CD8-positive, alpha-beta memory T cell (primary cell): ENCODE measurements at regions not wholly inside any gene's neighbourhood (a gene's known extent, or its start where the extent isn't known, plus 50 kb on each side); places are given as distances from the start of the nearest gene placed in this dataset.
"Not testable (repeated sequence)": the region's sequence is repeated elsewhere in the genome, so short reads cannot be mapped to it uniquely, and the experiment has no call there.

Experiments
- CTCF ChIA-PET: fragments of 350-600 bp; sonication (Branson Sonifier 250); formaldehyde crosslinking; loops from one replicate; lab custom pipeline; 2021; ENCODE audit warnings: antibody characterized with exemption; lab: Charles Lee
- POLR2A ChIA-PET: fragments of 350-600 bp; sonication (Branson Sonifier 250); formaldehyde crosslinking; loops from one replicate; lab custom pipeline; 2021; ENCODE audit warnings: antibody characterized with exemption; lab: Charles Lee
- DNase-seq, 5 donors: peaks; one replicate each; pipeline versions ENCODE4 v3.0.0 to v3.0.0-alpha.2; 2020 to 2022; ENCODE audit warnings: mixed read lengths in 1 of 5
- H3K27ac ChIP-seq: one replicate; pipeline ENCODE4 v1.7.0; 2013; ENCODE audit warnings: low read depth, mild to moderate bottlenecking, low read length, moderate library complexity
- H3K27me3 ChIP-seq: 2 replicates; pipeline ENCODE4 v1.7.0; 2013; ENCODE audit warnings: low read length, mild to moderate bottlenecking; ENCODE audit not compliant: insufficient read depth, poor library complexity, severe bottlenecking
- H3K36me3 ChIP-seq: 2 replicates; pipeline ENCODE4 v1.7.0; 2013; ENCODE audit warnings: mild to moderate bottlenecking, low read length, moderate library complexity; ENCODE audit not compliant: insufficient read depth
- H3K4me1 ChIP-seq: 2 replicates; pipeline ENCODE4 v1.7.0; 2013; ENCODE audit warnings: mild to moderate bottlenecking, low read length, moderate library complexity; ENCODE audit not compliant: insufficient read depth
- H3K4me3 ChIP-seq: 2 replicates; pipeline ENCODE4 v1.7.0; 2013; ENCODE audit warnings: mild to moderate bottlenecking, low read length
- H3K9me3 ChIP-seq: 2 replicates; pipeline ENCODE4 v1.7.0; 2013; ENCODE audit warnings: mild to moderate bottlenecking, low read length
- H3K27ac Mint-ChIP-seq, 8 donors: one replicate each; pipeline ENCODE4 v1.8.0; 2020 to 2021; ENCODE audit warnings: mixed read lengths in 8 of 8, mild to moderate bottlenecking in 6 of 8, inconsistent platforms in 3 of 8, moderate library complexity in 3 of 8
- H3K27me3 Mint-ChIP-seq, 2 donors: one replicate each; pipeline ENCODE4 v1.8.0; 2020 to 2021; ENCODE audit warnings: mixed read lengths in 2 of 2, mild to moderate bottlenecking in 1 of 2, moderate library complexity in 1 of 2
- H3K36me3 Mint-ChIP-seq, 3 donors: one replicate each; pipeline ENCODE4 v1.8.0; 2020 to 2021; ENCODE audit warnings: mixed read lengths in 3 of 3, inconsistent platforms in 1 of 3, mild to moderate bottlenecking in 1 of 3
- H3K4me1 Mint-ChIP-seq, 3 donors: one replicate each; pipeline ENCODE4 v1.8.0; 2020 to 2021; ENCODE audit warnings: mixed read lengths in 3 of 3, inconsistent platforms in 1 of 3, mild to moderate bottlenecking in 1 of 3
- H3K4me3 Mint-ChIP-seq, 7 donors: one replicate each; pipeline ENCODE4 v1.8.0; 2020 to 2021; ENCODE audit warnings: mixed read lengths in 7 of 7, mild to moderate bottlenecking in 6 of 7, moderate library complexity in 4 of 7, inconsistent platforms in 2 of 7
- H3K9me3 Mint-ChIP-seq, 5 donors: one replicate each; pipeline ENCODE4 v1.8.0; 2020 to 2022; ENCODE audit warnings: mixed read lengths in 5 of 5, mild to moderate bottlenecking in 3 of 5, moderate library complexity in 2 of 5, inconsistent platforms in 1 of 5

GRCh38 chr6:9126878-9127560 is 691.7 kb upstream of the SLC35B3 start:
- no peaks in the 10 kb centered on the region for H3K36me3 Mint-ChIP-seq
- POLR2A ChIA-PET, result no interaction called here
- H3K9me3 Mint-ChIP-seq, result peaks cover 0 to 20% (median 6%) of the 10 kb centered on the region in 5 donors

GRCh38 chr6:9126034-9126433 is 690.7 kb upstream of the SLC35B3 start:
- H3K27ac Mint-ChIP-seq, CTCF ChIA-PET, H3K36me3 ChIP-seq, DNase-seq, H3K27ac ChIP-seq, POLR2A ChIA-PET, H3K4me3 Mint-ChIP-seq, H3K9me3 ChIP-seq, H3K27me3 ChIP-seq, H3K4me1 ChIP-seq, H3K4me3 ChIP-seq, H3K36me3 Mint-ChIP-seq, H3K27me3 Mint-ChIP-seq, H3K4me1 Mint-ChIP-seq: not testable (repeated sequence)
- peaks cover 0 to 20% (median 6%) of the 10 kb centered on the region in 5 donors for H3K9me3 Mint-ChIP-seq

More at GRCh38 chr6:9126878-9127560, 691.7 kb upstream of the SLC35B3 start:
- Mint-ChIP-seq H3K4me1 (no peaks in the 10 kb centered on the region), H3K4me3 (no peak overlapping the region), H3K27me3 (peaks cover 0 to 2% of the 10 kb centered on the region in 2 donors), H3K27ac (no peak overlapping the region)
- no peak for DNase-seq
- no peak overlapping the region for H3K4me3 ChIP-seq
- H3K9me3 ChIP-seq, result no peaks in the 10 kb centered on the region
- no peak overlapping the region for H3K27ac ChIP-seq
- no peaks in the 10 kb centered on the region for H3K36me3 ChIP-seq
- H3K27me3 ChIP-seq, result no peaks in the 10 kb centered on the region
- no peaks in the 10 kb centered on the region for H3K4me1 ChIP-seq
- CTCF ChIA-PET, result no interaction called here

- no peak for DNase-seq
These were observed 686.2 kb upstream of the SLC35B3 start for GRCh38 chr6:9121549-9121948.

GRCh38 chr6:9116026-9116425 is 680.7 kb upstream of the SLC35B3 start:
- no peaks in the 10 kb centered on the region for H3K4me1 Mint-ChIP-seq
- DNase-seq, result no peak
- H3K4me3 Mint-ChIP-seq, result no peak overlapping the region
- H3K27ac Mint-ChIP-seq, result no peak overlapping the region
- Histone ChIP-seq H3K27me3 (no peaks in the 10 kb centered on the region), H3K36me3 (no peaks in the 10 kb centered on the region), H3K27ac (no peak overlapping the region), H3K4me1 (no peaks in the 10 kb centered on the region), H3K4me3 (no peak overlapping the region), H3K9me3 (no peaks in the 10 kb centered on the region)
- POLR2A ChIA-PET, result no interaction called here
- no peaks in the 10 kb centered on the region for H3K36me3 Mint-ChIP-seq
- peaks cover 0 to 16% (median 3%) of the 10 kb centered on the region in 5 donors for H3K9me3 Mint-ChIP-seq
- H3K27me3 Mint-ChIP-seq, result no peaks in the 10 kb centered on the region
- CTCF ChIA-PET, result no interaction called here

More at GRCh38 chr6:9121549-9121948, 686.2 kb upstream of the SLC35B3 start:
- Histone ChIP-seq H3K4me3 (no peak overlapping the region), H3K36me3 (no peaks in the 10 kb centered on the region), H3K4me1 (no peaks in the 10 kb centered on the region), H3K27me3 (no peaks in the 10 kb centered on the region), H3K9me3 (no peaks in the 10 kb centered on the region), H3K27ac (no peak overlapping the region)
- Mint-ChIP-seq H3K36me3 (no peaks in the 10 kb centered on the region), H3K4me3 (no peak overlapping the region), H3K27me3 (peaks cover 0 to 2% of the 10 kb centered on the region in 2 donors), H3K4me1 (no peaks in the 10 kb centered on the region), H3K27ac (no peak overlapping the region), H3K9me3 (peaks cover 0 to 23% (median 3%) of the 10 kb centered on the region in 5 donors)
- POLR2A ChIA-PET, result no interaction called here
- CTCF ChIA-PET, result no interaction called here

GRCh38 chr6:9112544-9112943 is 677.2 kb upstream of the SLC35B3 start:
- Mint-ChIP-seq H3K4me3 (no peak overlapping the region), H3K9me3 (peaks cover 0 to 22% (median 3%) of the 10 kb centered on the region in 5 donors), H3K4me1 (no peaks in the 10 kb centered on the region), H3K27me3 (no peaks in the 10 kb centered on the region), H3K36me3 (no peaks in the 10 kb centered on the region), H3K27ac (no peak overlapping the region)
- no peaks in the 10 kb centered on the region for H3K36me3 ChIP-seq
- ChIA-PET CTCF (no interaction called here), POLR2A (no interaction called here)
- H3K4me3 ChIP-seq, result no peak overlapping the region
- H3K27me3 ChIP-seq, result no peaks in the 10 kb centered on the region
- no peak overlapping the region for H3K27ac ChIP-seq
- no peaks in the 10 kb centered on the region for H3K4me1 ChIP-seq
- no peaks in the 10 kb centered on the region for H3K9me3 ChIP-seq
- DNase-seq, result no peak

- H3K27ac ChIP-seq, result no peak overlapping the region
- no peaks in the 10 kb centered on the region for H3K27me3 Mint-ChIP-seq
- no peak overlapping the region for H3K4me3 Mint-ChIP-seq
- H3K4me3 ChIP-seq, result no peak overlapping the region
- no peak for DNase-seq
- H3K4me1 ChIP-seq, result no peaks in the 10 kb centered on the region
- H3K36me3 Mint-ChIP-seq, result no peaks in the 10 kb centered on the region
- H3K36me3 ChIP-seq, result no peaks in the 10 kb centered on the region
- H3K4me1 Mint-ChIP-seq, result no peaks in the 10 kb centered on the region
- no peak overlapping the region for H3K27ac Mint-ChIP-seq
- H3K9me3 Mint-ChIP-seq, result peaks cover 1 to 38% (median 3%) of the 10 kb centered on the region in 5 donors
- H3K9me3 ChIP-seq, result no peaks in the 10 kb centered on the region
- ChIA-PET POLR2A (no interaction called here), CTCF (interaction anchor here (1.4 kb wide), 1 partner anchor 18 kb away, joined by 3 read pairs; no protein-coding TSS in a partner anchor)
- no peaks in the 10 kb centered on the region for H3K27me3 ChIP-seq
These were observed 668.7 kb upstream of the SLC35B3 start for GRCh38 chr6:9103876-9104521.

- CTCF ChIA-PET, result no interaction called here
- no peaks in the 10 kb centered on the region for H3K27me3 ChIP-seq
- H3K27ac ChIP-seq, result no peak overlapping the region
- H3K4me1 ChIP-seq, result no peaks in the 10 kb centered on the region
- H3K36me3 Mint-ChIP-seq, result no peaks in the 10 kb centered on the region
- H3K9me3 ChIP-seq, result no peaks in the 10 kb centered on the region
- H3K9me3 Mint-ChIP-seq, result peaks cover 3 to 26% (median 5%) of the 10 kb centered on the region in 5 donors
- no peaks in the 10 kb centered on the region for H3K4me1 Mint-ChIP-seq
- H3K4me3 ChIP-seq, result no peak overlapping the region
- H3K36me3 ChIP-seq, result no peaks in the 10 kb centered on the region
- H3K27ac Mint-ChIP-seq, result no peak overlapping the region
- POLR2A ChIA-PET, result no interaction called here
- no peak overlapping the region for H3K4me3 Mint-ChIP-seq
- no peaks in the 10 kb centered on the region for H3K27me3 Mint-ChIP-seq
- DNase-seq, result no peak
These were observed 666.6 kb upstream of the SLC35B3 start for GRCh38 chr6:9101920-9102319.

GRCh38 chr6:9100869-9101580 is 665.7 kb upstream of the SLC35B3 start:
- Mint-ChIP-seq H3K27me3 (no peaks in the 10 kb centered on the region), H3K4me1 (no peaks in the 10 kb centered on the region), H3K9me3 (peaks cover 4 to 24% (median 5%) of the 10 kb centered on the region in 5 donors), H3K27ac (no peak overlapping the region), H3K4me3 (no peak overlapping the region), H3K36me3 (no peaks in the 10 kb centered on the region)
- Histone ChIP-seq H3K4me3 (no peak overlapping the region), H3K27me3 (no peaks in the 10 kb centered on the region), H3K36me3 (no peaks in the 10 kb centered on the region), H3K27ac (no peak overlapping the region), H3K9me3 (no peaks in the 10 kb centered on the region), H3K4me1 (no peaks in the 10 kb centered on the region)
- no peak for DNase-seq
- CTCF ChIA-PET, result no interaction called here
- POLR2A ChIA-PET, result no interaction called here
